ENCODE measurements at regions not wholly inside any gene's neighbourhood (a gene's known extent, or its start where the extent isn't known, plus 50 kb on each side); places are given as distances from the start of the nearest gene placed in this dataset.

GRCh38 chr9:135332516-135332915 lies 147.1 kb upstream of the PPP1R26 start:
- no peak overlapping the region for H3K4me3 ChIP-seq (replicated peaks; ENCODE audit: insufficient read depth, low read length)
- TF ChIP-seq POLR2AphosphoS5 (IDR thresholded peaks at IDR 0.05; ENCODE audit: low read depth) (no peak), CTCF (IDR thresholded peaks at IDR 0.05; ENCODE audit: insufficient read depth, low read length) (no peak), REST (IDR thresholded peaks at IDR 0.05; ENCODE audit: insufficient replicate concordance, low read depth) (no peak), SPI1 (IDR thresholded peaks at IDR 0.05; ENCODE audit: borderline replicate concordance, low read depth) (no peak), GABPA (IDR thresholded peaks at IDR 0.05; ENCODE audit: low read depth) (no peak)
- H3K27me3 ChIP-seq (ENCODE audit: insufficient read depth, poor library complexity, severe bottlenecking) = no peaks in the 10 kb centered on the region

GRCh38 chr9:135332979-135333748 lies 146.4 kb upstream of the PPP1R26 start:
- no peak for DNase-seq (ENCODE audit: low read depth in 1 of 2, low spot score in 1 of 2)
- H3K27me3 ChIP-seq (ENCODE audit: insufficient read depth, poor library complexity, severe bottlenecking) = no peaks in the 10 kb centered on the region

More at GRCh38 chr9:135332516-135332915, 147.1 kb upstream of the PPP1R26 start:
- no peak for DNase-seq (ENCODE audit: low read depth in 1 of 2, low spot score in 1 of 2)
- no peak overlapping the region for H3K27ac ChIP-seq (replicated peaks)

More at GRCh38 chr9:135332979-135333748, 146.4 kb upstream of the PPP1R26 start:
- Histone ChIP-seq H3K4me3 (replicated peaks; ENCODE audit: insufficient read depth, low read length) (no peak overlapping the region), H3K27ac (replicated peaks) (no peak overlapping the region)
- no peak for TF ChIP-seq REST (IDR thresholded peaks at IDR 0.05; ENCODE audit: insufficient replicate concordance, low read depth)
- TF ChIP-seq CTCF (IDR thresholded peaks at IDR 0.05; ENCODE audit: insufficient read depth, low read length) = no peak
- no peak for TF ChIP-seq SPI1 (IDR thresholded peaks at IDR 0.05; ENCODE audit: borderline replicate concordance, low read depth)
- TF ChIP-seq POLR2AphosphoS5 (IDR thresholded peaks at IDR 0.05; ENCODE audit: low read depth) = no peak
- no peak for TF ChIP-seq GABPA (IDR thresholded peaks at IDR 0.05; ENCODE audit: low read depth)
